H9 (cell line): ENCODE measurements at regions not wholly inside any gene's neighbourhood (a gene's known extent, or its start where the extent isn't known, plus 50 kb on each side); places are given as distances from the start of the nearest gene placed in this dataset.

Experiments
- DNase-seq: peaks from one replicate; pipeline ENCODE4 v3.0.0-alpha.2; 2017
- H2AFZ ChIP-seq: one replicate; pipeline ENCODE4 v1.6.1; 2013; ENCODE audit warnings: mild to moderate bottlenecking, low read length, control low read depth, moderate library complexity
- H2AK5ac ChIP-seq: 2 replicates; pipeline ENCODE4 v1.6.1; 2013; ENCODE audit warnings: low read length, control low read depth, mixed read lengths; ENCODE audit not compliant: insufficient read length
- H2BK120ac ChIP-seq: one replicate; pipeline ENCODE4 v1.6.1; 2013; ENCODE audit warnings: low read depth, mild to moderate bottlenecking, low read length, control low read depth, inconsistent platforms; ENCODE audit not compliant: poor library complexity, severe bottlenecking
- H2BK12ac ChIP-seq: 2 replicates; pipeline ENCODE4 v1.6.1; 2013; ENCODE audit warnings: low read length, control low read depth, mixed read lengths, low read depth; ENCODE audit not compliant: insufficient read length
- H2BK15ac ChIP-seq: 2 replicates; pipeline ENCODE4 v1.6.1; 2013; ENCODE audit warnings: low read depth, low read length, control low read depth
- H2BK20ac ChIP-seq: one replicate; pipeline ENCODE4 v1.6.1; 2013; ENCODE audit warnings: low read depth, mild to moderate bottlenecking, low read length, control low read depth, inconsistent platforms; ENCODE audit not compliant: poor library complexity, severe bottlenecking
- H2BK5ac ChIP-seq: 2 replicates; pipeline ENCODE4 v1.6.1; 2013; ENCODE audit warnings: low read length, control low read depth, mixed read lengths; ENCODE audit not compliant: insufficient read length
- H3K14ac ChIP-seq: 2 replicates; pipeline ENCODE4 v1.6.1; 2013; ENCODE audit warnings: low read length, control low read depth; ENCODE audit not compliant: insufficient read depth
- H3K18ac ChIP-seq: 2 replicates; pipeline ENCODE4 v1.6.1; 2013; ENCODE audit warnings: low read depth, mild to moderate bottlenecking, mixed read lengths, low read length, control low read depth; ENCODE audit not compliant: insufficient read length
- H3K23ac ChIP-seq: 2 replicates; pipeline ENCODE4 v1.6.1; 2013; ENCODE audit warnings: low read length, control low read depth, mixed read lengths, low read depth; ENCODE audit not compliant: insufficient read length
- H3K23me2 ChIP-seq: 2 replicates; pipeline ENCODE4 v1.6.1; 2013; ENCODE audit warnings: low read depth, mild to moderate bottlenecking, mixed read lengths, low read length, control low read depth; ENCODE audit not compliant: insufficient read length, poor library complexity, severe bottlenecking
- H3K27ac ChIP-seq: 2 replicates; pipeline ENCODE4 v1.5.1; 2013; ENCODE audit warnings: low read length, control low read depth, mixed read lengths, low read depth; ENCODE audit not compliant: insufficient read length
- H3K27me3 ChIP-seq: 2 replicates; pipeline ENCODE4 v1.6.1; 2013; ENCODE audit warnings: low read length, control low read depth, inconsistent platforms; ENCODE audit not compliant: insufficient read depth
- H3K4ac ChIP-seq: 2 replicates; pipeline ENCODE4 v1.6.1; 2013; ENCODE audit warnings: low read depth, mild to moderate bottlenecking, control low read depth, inconsistent platforms, low read length, moderate library complexity
- H3K4me1 ChIP-seq: 2 replicates; pipeline ENCODE4 v1.6.1; 2013; ENCODE audit warnings: low read length, control low read depth, inconsistent platforms; ENCODE audit not compliant: insufficient read depth
- H3K4me2 ChIP-seq: 2 replicates; pipeline ENCODE4 v1.6.1; 2013; ENCODE audit warnings: low read length, control low read depth, mixed read lengths; ENCODE audit not compliant: insufficient read length, insufficient read depth
- H3K56ac ChIP-seq: 2 replicates; pipeline ENCODE4 v1.6.1; 2013; ENCODE audit warnings: low read depth, mild to moderate bottlenecking, mixed read lengths, low read length, control low read depth; ENCODE audit not compliant: insufficient read length
- H3K79me1 ChIP-seq: 2 replicates; pipeline ENCODE4 v1.6.1; 2013; ENCODE audit warnings: low read depth, mild to moderate bottlenecking, moderate library complexity, low read length, control low read depth, inconsistent platforms; ENCODE audit not compliant: insufficient read depth, poor library complexity, severe bottlenecking
- H3K79me2 ChIP-seq: 2 replicates; pipeline ENCODE4 v1.6.1; 2013; ENCODE audit warnings: low read length, control low read depth, inconsistent platforms; ENCODE audit not compliant: insufficient read depth
- H3K9ac ChIP-seq: 2 replicates; pipeline ENCODE4 v1.6.1; 2013; ENCODE audit warnings: low read length, control low read depth, mixed read lengths; ENCODE audit not compliant: insufficient read length; ENCODE audit errors: extremely low read depth
- H3K9me3 ChIP-seq: one replicate; pipeline ENCODE4 v1.6.1; 2013; ENCODE audit warnings: low read depth, low read length, inconsistent platforms; ENCODE audit not compliant: control insufficient read depth
- H3T11ph ChIP-seq: one replicate; pipeline ENCODE4 v1.6.1; 2013; ENCODE audit warnings: mild to moderate bottlenecking, low read length, control low read depth, inconsistent platforms
- H4K20me1 ChIP-seq: one replicate; pipeline ENCODE4 v1.6.1; 2013; ENCODE audit not compliant: control insufficient read depth, insufficient read length, insufficient read depth
- H4K5ac ChIP-seq: 2 replicates; pipeline ENCODE4 v1.6.1; 2013; ENCODE audit warnings: low read depth, mild to moderate bottlenecking, mixed read lengths, low read length, control low read depth; ENCODE audit not compliant: insufficient read length
- H4K8ac ChIP-seq: replicated peaks from 2 replicates; pipeline ENCODE4 v1.6.1; 2013; ENCODE audit warnings: low read length, control low read depth, mixed read lengths, low read depth; ENCODE audit not compliant: insufficient read length
- H4K91ac ChIP-seq: 2 replicates; pipeline ENCODE4 v1.6.1; 2013; ENCODE audit warnings: low read depth, mild to moderate bottlenecking, moderate library complexity, mixed read lengths, low read length, control low read depth; ENCODE audit not compliant: insufficient read length
- H3K27ac Mint-ChIP-seq, 3 experiments: 2 replicates in 2 of 3; 3 replicates in 1 of 3; pipeline ENCODE4 v1.8.0; 2020 to 2021; ENCODE audit warnings: mixed read lengths in 3 of 3, mild to moderate bottlenecking in 1 of 3, moderate library complexity in 1 of 3
- H3K27me3 Mint-ChIP-seq: 2 replicates; pipeline ENCODE4 v1.8.0; 2021; ENCODE audit warnings: low read depth, mild to moderate bottlenecking, moderate library complexity, mixed read lengths
- H3K36me3 Mint-ChIP-seq, 3 experiments: 2 replicates in 2 of 3; 3 replicates in 1 of 3; pipeline ENCODE4 v1.8.0; 2020 to 2021; ENCODE audit warnings: low read depth in 3 of 3, mixed read lengths in 3 of 3; ENCODE audit not compliant: insufficient read depth in 1 of 3
- H3K4me1 Mint-ChIP-seq, 2 experiments: 2 replicates each; pipeline ENCODE4 v1.8.0; 2020; ENCODE audit warnings: mixed read lengths in 2 of 2
- H3K4me3 Mint-ChIP-seq, 2 experiments: 2 replicates in 1 of 2; 3 replicates in 1 of 2; pipeline ENCODE4 v1.8.0; 2020 to 2021; ENCODE audit warnings: mild to moderate bottlenecking in 2 of 2, mixed read lengths in 2 of 2, moderate library complexity in 1 of 2
- H3K9me3 Mint-ChIP-seq, 2 experiments: 2 replicates in 1 of 2; 3 replicates in 1 of 2; pipeline ENCODE4 v1.8.0; 2020; ENCODE audit warnings: mild to moderate bottlenecking in 2 of 2, mixed read lengths in 2 of 2, moderate library complexity in 1 of 2
- CTCF ChIP-seq: fragments of 200-600 bp; sonication (generic); conservative IDR thresholded peaks from 3 replicates; pipeline ENCODE4 v1.8.0; 2021; ENCODE audit warnings: antibody characterized with exemption, mild to moderate bottlenecking
- WGBS: extraction: QIAGEN DNeasy Blood & Tissue Kit; methylation state at CpG from one replicate; pipeline ENCODE4 v1.1.7; 2013; ENCODE audit warnings: missing lambda C conversion rate, low lambda C conversion rate, mixed read lengths; ENCODE audit not compliant: insufficient read length; ENCODE audit errors: extremely low coverage; 5-methylcytosine and 5-hydroxymethylcytosine counted together

GRCh38 chr2:182625814-182626213, 90.2 kb upstream of the DNAJC10 start:
- no CpG with 5 or more reads among the region's 1 CpG for WGBS
- H3K23me2 ChIP-seq: no peaks in the 10 kb centered on the region
- no peaks in the 10 kb centered on the region for H3K79me2 ChIP-seq
- H3K79me1 ChIP-seq: no peaks in the 10 kb centered on the region
- H3K27ac ChIP-seq: no peak overlapping the region
- peaks cover 7% of the 10 kb centered on the region for H3K4me1 ChIP-seq
- H3K9me3 Mint-ChIP-seq: no peaks in the 10 kb centered on the region
- no peak overlapping the region for H2BK15ac ChIP-seq
- no peaks in the 10 kb centered on the region for H3K36me3 Mint-ChIP-seq
- no peak overlapping the region for H2BK120ac ChIP-seq
- H3T11ph ChIP-seq: no peak overlapping the region
- peaks cover 42 to 58% of the 10 kb centered on the region in 2 experiments for H3K4me1 Mint-ChIP-seq
- no peak overlapping the region for H2BK20ac ChIP-seq
- H3K27me3 Mint-ChIP-seq: no peaks in the 10 kb centered on the region
- no peak overlapping the region for H3K18ac ChIP-seq
- no peak overlapping the region for H4K5ac ChIP-seq
- no peaks in the 10 kb centered on the region for H4K20me1 ChIP-seq
- H3K56ac ChIP-seq: no peak overlapping the region
- H3K4me3 Mint-ChIP-seq: no peak overlapping the region
- no peak overlapping the region for H4K8ac ChIP-seq
- H3K27me3 ChIP-seq: no peaks in the 10 kb centered on the region
- peak overlapping the region; percentile 66 to 86 (median 81); a peak in 3 of 7 replicates for H3K27ac Mint-ChIP-seq
- H2BK12ac ChIP-seq: no peak overlapping the region
- no peaks in the 10 kb centered on the region for H3K9me3 ChIP-seq
- H3K4me2 ChIP-seq: no peak overlapping the region
- no peak overlapping the region for H4K91ac ChIP-seq
- H3K23ac ChIP-seq: no peak overlapping the region
- H3K14ac ChIP-seq: no peak overlapping the region
- DNase-seq: peak; percentile 57
- no peak overlapping the region for H2BK5ac ChIP-seq
- no peak overlapping the region for H2AFZ ChIP-seq
- H3K9ac ChIP-seq: no peak overlapping the region
- no peak overlapping the region for H3K4ac ChIP-seq
- TF ChIP-seq CTCF: no peak
- no peak overlapping the region for H2AK5ac ChIP-seq
